Mammary epithelial cell (primary cell): ENCODE measurements at regions not wholly inside any gene's neighbourhood (a gene's known extent, or its start where the extent isn't known, plus 50 kb on each side); places are given as distances from the start of the nearest gene placed in this dataset.

Experiments used
- CTCF ChIP-seq, 2 donors: IDR thresholded peaks in 1 of 2; conservative IDR thresholded peaks in 1 of 2; 2 replicates each; pipeline ENCODE4 v1.5.1; 2011 to 2012; ENCODE audit warnings: inconsistent platforms in 2 of 2, low read length in 2 of 2, mild to moderate bottlenecking in 2 of 2, control low read depth in 1 of 2, low read depth in 1 of 2; ENCODE audit not compliant: insufficient read depth in 1 of 2; ENCODE audit errors: extremely low read depth in 1 of 2
- EZH2 ChIP-seq: IDR thresholded peaks from 2 replicates; pipeline ENCODE4 v1.6.1; 2012; ENCODE audit warnings: low read length, inconsistent platforms, borderline replicate concordance

GRCh38 chr6:19299129-19299528 lies 538.0 kb upstream of the ID4 start:
- TF ChIP-seq CTCF (conservative IDR thresholded peaks at IDR 0.05 in 1 of 2, IDR thresholded peaks at IDR 0.05 in 1 of 2; ENCODE audit: extremely low read depth in 1 of 2, insufficient read depth in 1 of 2, low read depth in 1 of 2, low read length in 2 of 2) (no peak), EZH2 (no peak)
